Activated CD4-positive, alpha-beta memory T cell treated with anti-CD3 and anti-CD28 coated beads for 36 hours (primary cell): ENCODE measurements at regions not wholly inside any gene's neighbourhood (a gene's known extent, or its start where the extent isn't known, plus 50 kb on each side); places are given as distances from the start of the nearest gene placed in this dataset.
"Not testable (repeated sequence)": the region's sequence is repeated elsewhere in the genome, so short reads cannot be mapped to it uniquely, and the experiment has no call there.

Experiments used
- CTCF ChIA-PET: fragments of 350-600 bp; sonication (Branson Sonifier 250); formaldehyde crosslinking; loops from one replicate; lab custom pipeline; 2021; ENCODE audit warnings: antibody characterized with exemption, inconsistent platforms; lab: Charles Lee
- POLR2A ChIA-PET: fragments of 350-600 bp; sonication (Branson Sonifier 250); formaldehyde crosslinking; loops from one replicate; lab custom pipeline; 2021; ENCODE audit warnings: antibody characterized with exemption; lab: Charles Lee
- DNase-seq: peaks from one replicate; pipeline ENCODE4 v3.0.0-alpha.2; 2020
- H3K27ac Mint-ChIP-seq: one replicate; pipeline ENCODE4 v1.8.0; 2021; ENCODE audit warnings: mixed read lengths
- H3K27me3 Mint-ChIP-seq: one replicate; pipeline ENCODE4 v1.8.0; 2021; ENCODE audit warnings: mixed read lengths
- H3K36me3 Mint-ChIP-seq: one replicate; pipeline ENCODE4 v1.8.0; 2021; ENCODE audit warnings: mixed read lengths
- H3K4me1 Mint-ChIP-seq: one replicate; pipeline ENCODE4 v1.8.0; 2021; ENCODE audit warnings: low read depth, mixed read lengths
- H3K4me3 Mint-ChIP-seq: one replicate; pipeline ENCODE4 v1.8.0; 2021; ENCODE audit warnings: mild to moderate bottlenecking, mixed read lengths
- H3K9me3 Mint-ChIP-seq: one replicate; pipeline ENCODE4 v1.8.0; 2021; ENCODE audit warnings: mixed read lengths
- intact Hi-C: fragments of 100-400 bp; cut with micrococcal nuclease; formaldehyde crosslinking; loops from one replicate; pipeline ENCODE4 v1.15.1; 2023

DNA sequence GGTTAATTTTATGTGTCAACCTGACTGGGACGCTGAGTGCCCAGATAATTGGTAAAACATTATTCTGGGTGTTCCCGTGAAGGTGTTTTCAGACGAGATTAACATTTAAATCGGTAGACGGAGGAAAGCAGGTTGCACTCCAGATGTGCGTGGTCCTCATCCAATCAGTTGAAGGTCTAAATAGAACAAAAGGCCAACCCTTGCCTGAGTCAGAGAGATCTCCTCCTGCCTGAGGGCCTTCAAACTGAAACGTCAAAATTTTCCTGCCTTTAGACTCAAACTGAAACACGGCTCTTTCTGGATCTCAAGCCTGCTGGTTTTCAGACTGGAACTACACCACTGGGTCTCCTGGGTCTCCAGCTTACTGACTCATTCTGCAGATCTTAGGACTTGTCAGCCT, 70.9 kb downstream of the NPIPA5 start:
- H3K27me3 Mint-ChIP-seq, POLR2A ChIA-PET, H3K27ac Mint-ChIP-seq, H3K4me1 Mint-ChIP-seq, DNase-seq, intact Hi-C loops, H3K36me3 Mint-ChIP-seq, H3K4me3 Mint-ChIP-seq, CTCF ChIA-PET, H3K9me3 Mint-ChIP-seq: not testable (repeated sequence)

DNA sequence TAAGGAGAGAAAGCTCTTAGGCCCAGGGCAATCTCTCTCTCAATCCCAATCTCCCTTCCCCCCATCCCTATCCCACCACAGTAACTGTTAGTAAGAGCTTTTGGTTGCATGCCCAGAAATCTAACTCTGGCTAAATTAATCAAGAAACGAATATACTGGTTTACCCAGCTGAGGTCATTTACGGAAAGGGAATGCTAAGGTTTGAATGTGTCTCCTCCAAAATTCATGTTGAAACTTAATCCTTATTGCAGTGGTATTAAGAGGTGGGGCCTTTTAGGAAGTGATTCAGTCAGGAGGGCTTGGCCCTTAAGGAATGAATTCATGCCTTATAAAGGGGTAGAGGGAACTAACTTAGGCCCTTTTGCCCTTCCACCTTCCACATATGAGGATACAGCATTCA, 72.2 kb downstream of the NPIPA5 start:
- CTCF ChIA-PET, intact Hi-C loops, POLR2A ChIA-PET, H3K4me3 Mint-ChIP-seq, H3K27me3 Mint-ChIP-seq, H3K27ac Mint-ChIP-seq, H3K9me3 Mint-ChIP-seq, H3K36me3 Mint-ChIP-seq, DNase-seq, H3K4me1 Mint-ChIP-seq: not testable (repeated sequence)

DNA sequence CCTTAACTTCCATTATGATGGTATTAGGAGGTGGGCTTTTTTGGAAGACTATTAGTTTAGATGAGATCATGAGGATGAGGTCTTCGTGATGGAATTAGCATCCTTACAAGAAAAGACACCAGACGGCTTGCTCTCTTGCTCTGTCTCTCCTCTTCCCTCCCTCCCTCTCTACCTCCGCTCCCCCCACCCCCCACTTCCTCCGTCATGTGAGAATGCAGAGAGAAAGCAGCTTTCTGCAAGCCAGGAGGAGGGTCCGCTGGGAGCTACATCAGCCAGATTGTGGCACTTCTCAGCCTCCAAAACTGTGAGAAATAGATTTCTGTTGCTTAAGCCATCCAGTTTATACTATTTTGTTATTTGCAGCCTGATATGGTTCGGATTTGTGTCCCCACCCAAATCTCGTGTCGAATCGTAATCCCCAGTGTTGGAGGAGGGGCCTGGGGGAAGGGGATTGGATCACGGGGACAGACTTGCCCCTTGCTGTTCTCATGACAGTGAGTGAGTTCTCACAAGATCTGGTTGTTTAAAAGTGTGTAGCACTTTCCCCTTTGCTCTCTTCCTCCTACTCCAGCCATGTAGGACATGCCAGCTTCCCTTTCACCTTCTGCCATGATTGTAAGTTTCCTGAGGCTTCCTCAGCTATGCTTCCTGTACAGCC, 74.3 kb downstream of the NPIPA5 start:
- intact Hi-C loops, POLR2A ChIA-PET, H3K4me3 Mint-ChIP-seq, DNase-seq, H3K36me3 Mint-ChIP-seq, H3K27me3 Mint-ChIP-seq, H3K9me3 Mint-ChIP-seq, H3K4me1 Mint-ChIP-seq, CTCF ChIA-PET, H3K27ac Mint-ChIP-seq: not testable (repeated sequence)

DNA sequence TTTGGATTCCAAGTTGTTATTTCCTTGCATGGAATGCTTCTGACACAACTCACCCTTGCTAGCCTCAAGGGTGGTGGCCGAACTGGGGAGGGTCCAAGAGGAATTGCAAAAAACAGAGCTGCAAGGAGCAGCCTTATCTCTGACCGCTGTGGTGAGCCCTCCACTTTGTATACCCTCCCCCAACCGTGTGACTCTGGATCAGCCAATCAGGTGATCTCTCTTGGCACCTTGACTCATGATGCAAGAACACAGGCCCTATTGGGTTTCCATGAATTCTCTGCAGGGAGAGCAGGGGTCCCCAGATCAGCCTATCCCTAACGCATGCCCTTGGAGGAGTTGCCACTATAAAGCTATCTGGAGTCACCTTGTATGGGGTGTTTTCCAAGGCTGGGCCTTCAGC, 81.0 kb downstream of the NPIPA5 start:
- POLR2A ChIA-PET, H3K4me3 Mint-ChIP-seq, H3K27me3 Mint-ChIP-seq, H3K27ac Mint-ChIP-seq, DNase-seq, CTCF ChIA-PET, H3K9me3 Mint-ChIP-seq, intact Hi-C loops, H3K36me3 Mint-ChIP-seq, H3K4me1 Mint-ChIP-seq: not testable (repeated sequence)

DNA sequence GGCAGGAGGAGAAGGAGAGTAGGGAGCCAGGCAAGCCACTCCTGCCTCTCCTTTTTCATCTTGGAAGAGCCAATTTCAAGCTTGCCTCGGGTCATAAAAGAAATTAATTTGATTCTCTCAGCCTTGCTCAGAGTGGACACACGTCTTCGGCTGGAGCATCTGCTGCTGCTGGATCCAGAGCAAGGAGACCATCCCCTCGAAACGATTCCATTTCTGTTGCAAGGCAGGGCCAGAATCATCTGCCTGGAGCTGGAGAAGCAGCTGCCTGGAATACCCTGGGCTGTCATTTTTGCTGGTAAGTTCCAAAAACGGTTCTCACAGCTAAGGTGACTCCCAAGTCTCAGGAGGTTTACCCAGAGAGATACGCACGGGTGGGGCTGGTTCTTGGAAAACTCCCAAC, 103.3 kb downstream of the NPIPA5 start:
- H3K4me1 Mint-ChIP-seq, DNase-seq, H3K27ac Mint-ChIP-seq, POLR2A ChIA-PET, intact Hi-C loops, H3K9me3 Mint-ChIP-seq, H3K36me3 Mint-ChIP-seq, CTCF ChIA-PET, H3K27me3 Mint-ChIP-seq, H3K4me3 Mint-ChIP-seq: not testable (repeated sequence)

DNA sequence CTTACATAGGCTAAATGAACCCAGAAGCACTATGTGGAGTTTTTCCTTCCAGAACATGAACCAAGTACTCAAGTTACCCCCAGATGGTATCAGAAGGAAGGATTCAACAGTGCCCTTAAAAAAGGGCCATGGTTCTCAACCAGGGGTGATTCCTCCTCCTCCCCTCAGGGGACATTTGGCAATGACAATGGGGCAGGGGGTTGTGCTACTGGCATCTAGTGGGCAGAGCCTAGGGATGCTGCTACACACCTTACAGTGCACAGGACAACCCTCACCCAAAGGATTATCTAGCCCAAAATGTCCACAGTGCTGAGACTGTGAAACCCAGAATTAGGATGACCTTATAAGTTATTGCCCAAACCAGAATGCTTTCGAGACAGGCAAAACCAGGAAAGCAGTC, 104.1 kb downstream of the NPIPA5 start:
- H3K36me3 Mint-ChIP-seq, intact Hi-C loops, H3K4me3 Mint-ChIP-seq, H3K27ac Mint-ChIP-seq, H3K9me3 Mint-ChIP-seq, POLR2A ChIA-PET, H3K4me1 Mint-ChIP-seq, H3K27me3 Mint-ChIP-seq, DNase-seq, CTCF ChIA-PET: not testable (repeated sequence)

DNA sequence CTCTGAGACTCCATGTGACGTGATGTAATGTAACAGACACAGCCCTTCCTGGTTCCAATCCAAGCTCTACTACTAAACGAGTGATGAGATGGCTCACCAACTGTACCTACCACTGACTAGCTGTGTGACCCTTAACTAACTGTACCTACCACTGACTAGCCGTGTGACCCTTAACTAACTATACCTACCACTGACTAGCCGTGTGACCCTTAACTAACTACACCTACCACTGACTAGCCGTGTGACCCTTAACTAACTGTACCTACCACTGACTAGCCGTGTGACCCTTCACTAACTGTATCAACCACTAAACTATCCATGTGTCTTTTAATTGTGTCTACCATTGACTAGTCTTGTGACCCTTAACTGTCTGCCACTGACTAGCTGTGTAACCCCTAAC, 111.2 kb downstream of the NPIPA5 start:
- CTCF ChIA-PET, H3K9me3 Mint-ChIP-seq, H3K27me3 Mint-ChIP-seq, intact Hi-C loops, H3K36me3 Mint-ChIP-seq, DNase-seq, H3K4me3 Mint-ChIP-seq, H3K4me1 Mint-ChIP-seq, POLR2A ChIA-PET, H3K27ac Mint-ChIP-seq: not testable (repeated sequence)

DNA sequence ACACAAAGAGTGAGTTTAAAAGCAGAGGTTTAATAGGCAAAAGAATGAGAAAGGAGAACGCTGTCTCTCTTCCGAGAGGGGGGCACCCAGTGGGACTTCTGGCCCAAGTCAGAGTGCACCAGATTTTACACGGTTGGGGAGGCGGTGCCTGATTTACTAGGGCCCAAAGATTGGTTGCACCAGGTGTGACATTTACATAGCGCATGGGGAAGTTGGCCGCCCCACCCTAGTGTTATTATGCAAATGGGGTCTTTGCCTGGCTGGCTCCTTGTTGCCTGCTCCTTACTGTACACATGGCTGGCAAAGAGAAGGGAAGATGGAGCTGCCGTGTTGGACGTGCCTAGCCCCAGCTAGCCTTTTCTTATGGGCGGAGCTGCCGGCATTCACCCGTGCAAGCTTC, 115.9 kb downstream of the NPIPA5 start:
- H3K27me3 Mint-ChIP-seq, H3K4me3 Mint-ChIP-seq, CTCF ChIA-PET, intact Hi-C loops, H3K4me1 Mint-ChIP-seq, POLR2A ChIA-PET, H3K9me3 Mint-ChIP-seq, DNase-seq, H3K36me3 Mint-ChIP-seq, H3K27ac Mint-ChIP-seq: not testable (repeated sequence)

DNA sequence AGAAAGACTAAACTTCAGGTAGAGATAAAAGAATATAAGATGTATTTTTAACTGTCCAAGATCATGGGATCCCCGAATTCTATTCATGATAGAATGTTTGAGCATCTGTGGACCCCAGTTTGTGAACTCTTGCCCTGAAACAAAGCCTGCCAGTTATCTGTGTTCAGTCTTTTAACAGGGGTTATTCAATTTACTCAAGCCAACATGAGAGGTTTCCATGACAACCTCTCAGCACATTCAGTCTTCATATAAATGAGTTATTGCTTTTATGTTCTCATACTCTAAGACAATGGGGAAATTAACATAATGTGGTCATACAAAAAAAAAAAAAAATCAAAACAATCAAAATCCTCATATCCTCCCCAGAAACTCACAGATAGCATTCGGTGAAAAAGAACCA, 130.1 kb downstream of the NPIPA5 start:
- H3K27me3 Mint-ChIP-seq, H3K4me1 Mint-ChIP-seq, H3K36me3 Mint-ChIP-seq, DNase-seq, H3K27ac Mint-ChIP-seq, H3K9me3 Mint-ChIP-seq, CTCF ChIA-PET, POLR2A ChIA-PET, H3K4me3 Mint-ChIP-seq, intact Hi-C loops: not testable (repeated sequence)

DNA sequence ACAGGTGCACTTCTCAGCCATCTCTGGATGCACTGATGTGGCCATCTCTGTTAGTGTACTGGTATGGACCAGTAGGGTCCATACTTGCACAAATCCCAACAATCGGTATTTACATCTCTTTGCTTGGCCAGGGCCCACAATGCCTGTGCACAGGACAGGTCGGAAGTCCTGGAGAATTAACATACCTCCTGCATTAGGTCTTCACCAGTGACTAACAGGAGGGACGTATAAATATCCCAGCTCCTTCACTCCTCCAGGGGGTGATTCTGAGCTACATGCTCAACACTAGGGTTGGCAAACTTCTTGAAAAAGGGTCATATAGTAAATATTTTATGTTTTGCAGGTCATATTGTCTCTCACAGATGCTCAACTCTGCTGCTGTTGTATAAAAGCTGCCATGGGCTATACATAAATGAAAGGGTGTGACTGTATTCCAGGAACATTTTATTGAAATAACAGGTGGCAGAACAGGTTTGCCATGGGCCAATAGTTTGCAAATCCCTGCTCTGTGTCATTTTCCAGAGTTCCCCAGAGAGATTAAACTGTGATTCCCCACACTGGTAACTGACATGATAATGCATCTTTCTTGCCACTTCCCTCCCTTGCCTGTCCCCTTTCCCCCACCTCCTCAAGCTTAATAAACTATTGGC, 141.3 kb downstream of the NPIPA5 start:
- DNase-seq, H3K4me3 Mint-ChIP-seq, H3K27ac Mint-ChIP-seq, H3K36me3 Mint-ChIP-seq, CTCF ChIA-PET, H3K27me3 Mint-ChIP-seq, H3K4me1 Mint-ChIP-seq, POLR2A ChIA-PET, intact Hi-C loops, H3K9me3 Mint-ChIP-seq: not testable (repeated sequence)

DNA sequence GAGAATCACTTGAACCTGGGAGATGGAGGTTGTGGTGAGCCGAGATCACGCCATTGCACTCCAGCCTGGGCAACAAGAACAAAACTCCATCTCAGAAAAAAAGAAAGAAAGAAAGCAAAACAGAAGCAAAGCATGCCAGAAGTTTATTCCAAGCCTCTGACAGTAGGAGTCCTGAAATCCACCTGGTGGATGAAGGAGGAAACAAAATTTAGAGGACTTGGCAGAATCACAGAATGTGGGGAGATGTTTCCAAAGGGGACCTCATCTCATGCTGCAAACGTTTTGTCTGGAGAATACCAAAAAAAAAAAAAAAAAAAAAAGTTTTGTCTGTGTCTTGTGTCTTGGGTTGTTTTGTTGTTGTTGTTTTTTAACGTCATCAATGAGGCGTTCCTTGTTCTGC, 141.1 kb upstream of the RRN3 start:
- H3K27me3 Mint-ChIP-seq, H3K36me3 Mint-ChIP-seq, H3K27ac Mint-ChIP-seq, DNase-seq, H3K4me1 Mint-ChIP-seq, intact Hi-C loops, H3K4me3 Mint-ChIP-seq, H3K9me3 Mint-ChIP-seq, POLR2A ChIA-PET, CTCF ChIA-PET: not testable (repeated sequence)

DNA sequence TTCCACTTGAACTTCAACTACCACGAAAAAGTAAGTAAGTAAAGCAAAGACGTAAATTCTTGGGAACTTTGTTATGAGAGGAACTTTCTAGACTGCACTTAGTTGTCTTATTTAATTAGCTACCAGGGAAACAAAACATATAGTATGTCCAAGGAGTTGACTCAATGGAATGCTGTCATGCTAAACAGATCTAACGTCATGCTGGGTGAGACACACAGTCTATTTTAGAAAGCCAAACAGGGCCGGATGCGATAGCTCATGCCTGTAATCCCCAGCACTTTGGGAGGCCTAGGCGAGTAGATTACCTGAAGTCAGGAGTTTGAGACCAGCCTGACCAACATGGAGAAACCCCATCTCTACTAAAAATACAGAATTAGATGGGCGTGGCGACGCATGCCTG, 140.6 kb upstream of the RRN3 start:
- POLR2A ChIA-PET, H3K27me3 Mint-ChIP-seq, H3K36me3 Mint-ChIP-seq, H3K4me1 Mint-ChIP-seq, H3K9me3 Mint-ChIP-seq, H3K27ac Mint-ChIP-seq, intact Hi-C loops, DNase-seq, CTCF ChIA-PET, H3K4me3 Mint-ChIP-seq: not testable (repeated sequence)

DNA sequence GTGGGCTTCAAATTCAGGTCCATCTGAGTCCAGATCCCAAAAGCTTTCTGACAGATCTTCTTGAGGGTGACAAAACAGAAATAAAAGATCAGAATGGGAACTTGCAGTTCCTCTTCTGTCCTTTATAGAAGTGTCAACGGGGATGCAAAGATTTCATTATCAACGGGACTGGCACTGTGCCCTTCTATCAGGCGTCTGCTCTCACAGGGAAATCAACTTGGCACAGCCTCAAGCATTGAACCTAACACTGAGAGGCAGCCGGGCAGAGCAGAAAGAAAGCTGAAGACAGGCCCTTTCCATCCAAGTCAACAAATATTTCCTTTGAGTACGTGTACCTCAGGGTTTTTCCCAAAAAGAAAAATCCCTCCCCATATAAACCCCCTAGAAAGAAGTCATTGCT, 136.4 kb upstream of the RRN3 start:
- DNase-seq, H3K27ac Mint-ChIP-seq, POLR2A ChIA-PET, H3K9me3 Mint-ChIP-seq, H3K27me3 Mint-ChIP-seq, intact Hi-C loops, H3K36me3 Mint-ChIP-seq, H3K4me3 Mint-ChIP-seq, CTCF ChIA-PET, H3K4me1 Mint-ChIP-seq: not testable (repeated sequence)
